HG02678 (cell line): ENCODE measurements at regions not wholly inside any gene's neighbourhood (a gene's known extent, or its start where the extent isn't known, plus 50 kb on each side); places are given as distances from the start of the nearest gene placed in this dataset.

Experiments
- ATAC-seq: cut with Tn5 transposase; IDR thresholded peaks from one replicate; pipeline ENCODE4 v1.9.1; 2021; ENCODE audit warnings: mild to moderate bottlenecking, moderate library complexity; ENCODE audit not compliant: unreplicated experiment

DNA sequence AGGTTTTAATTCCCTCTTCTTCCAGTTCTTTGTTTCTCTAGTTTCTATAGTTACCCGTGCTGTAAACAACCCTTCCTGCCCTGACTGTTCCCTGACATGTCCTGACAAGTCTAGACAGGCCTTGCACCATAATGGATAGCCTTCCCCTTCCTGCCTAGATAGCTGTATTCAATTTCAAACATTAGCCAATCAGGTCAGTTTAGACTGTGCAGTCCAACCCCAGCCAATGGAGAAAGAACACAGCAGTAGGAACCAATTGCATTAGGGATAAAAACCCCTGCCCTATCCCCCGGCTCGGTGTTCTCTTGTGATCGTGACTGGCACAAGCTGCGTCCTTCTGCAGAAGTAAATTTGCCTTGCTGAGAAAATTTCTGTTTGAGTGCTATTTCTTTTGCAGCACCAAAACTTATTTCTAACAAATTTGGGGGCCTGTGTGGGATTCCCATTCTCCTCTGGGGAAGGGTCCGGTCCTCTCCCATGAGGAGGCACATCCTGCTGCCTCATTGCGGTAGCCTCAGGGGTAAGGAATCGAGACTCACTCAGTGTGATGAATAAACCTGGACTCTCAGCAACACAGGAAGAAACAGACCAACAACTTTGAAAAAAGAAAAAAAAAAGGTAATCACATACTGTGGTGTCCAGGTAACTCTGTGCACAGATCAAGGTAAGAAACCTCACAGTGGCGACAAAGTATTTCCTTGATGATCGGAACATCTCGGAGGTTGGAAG lies 248.7 kb upstream of the ECI2 start:
- ATAC-seq, result no peak

DNA sequence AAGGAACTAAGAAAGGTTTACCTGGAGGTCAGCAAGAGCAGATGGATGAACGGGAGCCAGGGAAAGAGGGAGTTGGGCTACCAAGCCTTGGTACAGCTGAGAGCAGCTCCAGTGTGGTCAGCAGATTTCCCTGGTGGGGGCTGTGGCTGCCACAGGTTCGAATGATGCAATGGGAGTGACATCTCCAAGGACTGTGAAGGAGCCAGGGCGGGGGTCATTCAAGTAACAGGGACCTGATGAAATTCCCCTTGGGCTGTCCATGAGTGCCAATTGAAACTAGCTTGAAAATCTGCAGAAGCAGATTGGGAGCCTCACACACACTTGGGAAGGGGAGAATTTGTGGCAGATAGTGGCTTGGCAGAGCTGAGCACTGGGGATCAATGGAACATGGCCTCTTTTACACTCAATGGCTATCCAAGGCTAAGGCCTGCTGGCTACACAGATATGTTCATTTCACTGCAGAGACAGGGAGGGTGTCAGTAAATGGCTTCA lies 247.0 kb upstream of the ECI2 start:
- ATAC-seq, result no peak

- no peak for ATAC-seq
Measured at GRCh38 chr6:4381381-4381780, 246.0 kb upstream of the ECI2 start.

DNA sequence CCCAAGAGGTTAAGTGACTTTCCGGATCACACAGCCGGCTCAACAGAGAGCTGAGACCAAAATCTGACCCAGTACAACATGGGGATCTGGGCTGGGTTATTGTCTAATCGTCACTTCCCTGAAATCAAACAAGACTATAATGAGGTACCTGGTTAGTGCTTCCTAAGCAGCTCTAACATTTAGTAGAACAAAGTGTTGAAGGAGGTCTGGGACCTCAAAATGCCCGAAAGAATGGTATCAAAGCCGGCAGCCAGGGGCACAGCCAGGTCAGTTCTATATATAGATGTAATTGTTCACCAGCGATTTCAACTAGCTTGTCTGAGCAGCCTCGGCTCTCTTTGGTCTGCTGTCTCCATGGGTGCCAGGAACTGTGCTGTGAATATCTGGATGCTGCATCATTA lies 245.5 kb upstream of the ECI2 start:
- no peak for ATAC-seq

DNA sequence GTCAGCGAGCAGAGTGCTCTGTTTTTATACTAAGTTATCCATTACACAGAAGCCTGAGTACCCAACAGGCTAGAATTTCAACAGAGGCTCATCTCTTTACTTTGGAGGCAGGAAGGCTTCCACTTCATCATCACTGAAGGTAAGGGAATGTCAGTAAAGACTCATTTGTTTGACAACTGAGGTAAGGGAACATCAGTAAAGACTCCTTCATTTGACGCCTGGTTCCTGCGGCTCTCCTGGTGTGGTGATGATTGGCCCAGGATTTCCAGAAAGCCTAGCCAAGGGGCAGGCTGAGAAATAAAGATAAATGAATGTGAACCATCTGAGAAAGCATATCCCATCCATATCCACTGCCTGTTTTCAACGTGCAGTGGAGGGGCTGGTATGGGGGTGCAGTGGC lies 244.6 kb upstream of the ECI2 start:
- no peak for ATAC-seq

DNA sequence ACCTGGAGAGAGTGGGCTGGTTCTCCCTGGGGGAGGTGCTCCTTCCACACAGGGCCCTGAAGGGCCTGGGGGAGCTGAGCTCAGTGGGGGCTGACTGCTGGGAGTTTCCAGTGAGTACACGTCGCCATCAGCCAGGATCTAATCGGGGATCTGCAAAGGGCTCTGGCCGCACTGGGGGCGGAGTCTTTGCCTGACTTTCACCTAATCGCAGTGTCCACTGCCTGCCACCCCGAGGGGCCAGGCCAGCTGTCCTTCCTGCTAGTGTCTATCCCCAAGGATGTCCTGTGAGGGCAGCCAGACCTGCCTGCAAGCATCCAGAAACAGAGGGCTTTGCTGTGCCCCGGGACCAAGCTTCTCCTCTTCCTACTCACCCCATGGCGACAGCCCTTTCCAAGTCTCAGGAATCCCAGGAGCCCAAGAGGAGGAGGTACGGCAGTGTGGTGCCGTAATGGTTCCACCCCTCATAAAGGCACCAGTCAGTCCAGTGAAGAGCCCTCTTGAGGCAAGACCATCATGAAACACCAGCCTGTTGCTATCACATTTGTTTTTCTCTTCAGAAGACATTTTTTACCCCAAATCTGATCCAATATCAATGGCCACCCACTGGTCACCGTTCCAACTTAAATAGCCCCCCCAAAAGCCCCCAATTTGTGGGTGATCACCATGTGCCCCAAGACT lies 243.1 kb upstream of the ECI2 start:
- no peak for ATAC-seq

- ATAC-seq, result no peak
Measured at GRCh38 chr6:4377603-4378002, 242.2 kb upstream of the ECI2 start.

DNA sequence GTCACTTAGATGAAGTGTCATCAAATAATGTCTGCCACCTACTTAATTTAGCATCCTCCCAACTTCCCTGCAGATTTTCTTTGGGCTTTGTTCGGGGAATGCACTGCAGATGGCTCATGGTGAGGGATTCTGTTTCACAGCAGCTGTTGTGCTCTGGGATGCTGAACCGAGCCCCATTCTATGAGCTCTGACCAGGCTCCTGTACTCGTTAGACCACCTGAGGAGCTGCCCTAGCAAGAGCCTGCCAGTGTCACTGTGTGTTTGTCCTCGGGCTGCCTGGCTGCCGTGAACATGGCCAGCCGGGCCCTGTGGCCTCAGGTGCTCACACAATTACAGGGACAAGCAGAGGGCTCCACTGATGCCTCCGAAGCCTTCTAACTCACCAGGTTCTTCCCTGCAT lies 238.8 kb upstream of the ECI2 start:
- ATAC-seq, result no peak

- ATAC-seq, result no peak
Measured at GRCh38 chr6:4372866-4373265, 237.5 kb upstream of the ECI2 start.

- ATAC-seq, result no peak
Measured at GRCh38 chr6:4371207-4371921, 236.0 kb upstream of the ECI2 start.

- no peak for ATAC-seq
Measured at GRCh38 chr6:4370066-4370465, 234.7 kb upstream of the ECI2 start.

- no peak for ATAC-seq
Measured at GRCh38 chr6:4369616-4370015, 234.2 kb upstream of the ECI2 start.

DNA sequence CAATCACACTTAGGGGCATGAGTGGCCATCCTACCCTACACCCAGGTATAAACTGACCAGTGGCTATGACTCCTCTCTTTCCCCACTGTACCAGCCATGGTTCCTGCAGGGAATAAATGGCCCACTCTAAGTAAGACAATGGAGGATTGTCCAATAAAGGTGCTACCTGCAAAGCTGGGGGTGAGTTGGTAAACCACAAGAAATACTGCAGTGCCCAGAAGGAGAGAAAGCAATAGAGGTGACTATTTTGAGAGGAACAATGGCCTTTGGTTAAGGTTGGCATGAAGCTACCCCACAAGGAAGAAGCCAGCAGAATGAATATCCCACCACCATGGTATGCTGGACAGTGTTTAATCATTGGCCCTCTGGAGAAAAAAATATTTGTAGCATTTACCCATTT lies 233.3 kb upstream of the ECI2 start:
- no peak for ATAC-seq

- no peak for ATAC-seq
Measured at GRCh38 chr6:4367643-4368042, 232.3 kb upstream of the ECI2 start.

DNA sequence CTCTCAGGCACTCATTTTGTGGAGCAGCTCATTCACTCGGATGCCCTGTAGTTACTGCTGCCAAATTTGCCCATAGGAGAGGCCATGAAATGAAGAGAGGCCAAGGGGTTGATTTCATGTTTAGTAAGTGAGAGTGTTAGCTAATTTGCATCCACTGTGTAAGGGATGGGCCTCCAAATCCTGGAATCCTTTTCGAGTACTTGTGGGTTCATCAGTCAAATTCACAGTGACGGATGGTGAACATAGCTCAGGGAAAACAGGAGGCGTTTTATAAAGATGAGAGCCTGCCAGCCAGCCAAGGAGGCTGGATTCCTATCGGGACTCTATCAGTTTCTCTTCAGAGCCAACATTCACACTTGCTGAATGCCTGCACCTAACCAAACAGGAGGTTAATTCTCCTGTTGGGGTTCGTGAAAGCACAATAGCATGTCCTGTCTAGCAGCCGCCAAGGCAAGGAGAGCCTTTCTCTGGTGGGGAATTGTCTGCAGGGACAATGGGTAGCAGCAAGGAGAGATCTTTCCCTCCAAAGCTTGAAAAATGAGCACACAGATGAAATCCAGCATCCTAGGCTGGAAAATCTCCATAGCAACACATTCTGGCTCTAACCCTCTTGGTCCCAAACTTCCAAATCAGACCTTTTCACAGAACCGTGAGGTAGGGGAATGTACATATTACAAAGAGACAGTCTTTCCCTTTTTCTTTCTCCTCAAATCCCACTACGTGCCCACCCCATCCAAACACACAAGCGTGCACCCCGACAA lies 231.4 kb upstream of the ECI2 start:
- no peak for ATAC-seq

DNA sequence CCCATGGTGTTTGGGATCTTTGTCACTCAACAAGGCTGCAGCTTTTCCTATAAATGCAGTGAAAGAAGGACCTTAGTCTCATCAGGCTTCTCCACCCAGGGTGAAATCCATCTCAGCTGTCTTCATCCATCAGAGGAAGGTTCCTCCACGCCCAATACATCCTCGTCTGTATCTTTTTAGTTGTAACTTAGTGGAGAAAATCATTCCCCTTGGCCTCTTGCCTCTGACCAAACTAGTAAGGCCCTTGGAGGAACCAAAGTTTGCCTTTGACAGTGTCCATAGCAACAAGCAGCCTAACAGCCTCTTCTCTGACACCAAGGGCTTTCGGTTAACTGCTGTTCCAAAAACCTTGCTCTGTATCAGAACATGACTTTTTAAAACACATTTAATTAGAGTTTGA lies 230.3 kb upstream of the ECI2 start:
- no peak for ATAC-seq

- no peak for ATAC-seq
Measured at GRCh38 chr6:4364711-4365110, 229.3 kb upstream of the ECI2 start.

DNA sequence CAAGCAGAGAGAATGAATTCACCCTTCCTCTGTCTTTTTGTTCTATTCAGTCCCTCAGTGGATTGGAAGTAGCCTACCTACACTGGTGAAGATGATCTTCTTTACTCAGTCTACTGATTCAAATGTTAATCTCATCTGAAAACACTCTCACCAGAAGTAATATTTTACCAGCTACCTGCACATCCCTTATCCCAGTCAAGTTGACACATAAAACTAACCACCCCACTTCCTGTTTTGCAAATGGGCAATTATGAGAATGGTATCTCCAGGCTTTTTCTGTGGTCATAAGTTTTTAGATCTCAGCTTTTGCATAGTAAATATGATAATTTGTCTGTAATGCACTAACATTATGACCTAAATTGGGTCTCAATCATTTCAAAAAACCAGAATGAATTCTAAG lies 228.8 kb upstream of the ECI2 start:
- no peak for ATAC-seq

DNA sequence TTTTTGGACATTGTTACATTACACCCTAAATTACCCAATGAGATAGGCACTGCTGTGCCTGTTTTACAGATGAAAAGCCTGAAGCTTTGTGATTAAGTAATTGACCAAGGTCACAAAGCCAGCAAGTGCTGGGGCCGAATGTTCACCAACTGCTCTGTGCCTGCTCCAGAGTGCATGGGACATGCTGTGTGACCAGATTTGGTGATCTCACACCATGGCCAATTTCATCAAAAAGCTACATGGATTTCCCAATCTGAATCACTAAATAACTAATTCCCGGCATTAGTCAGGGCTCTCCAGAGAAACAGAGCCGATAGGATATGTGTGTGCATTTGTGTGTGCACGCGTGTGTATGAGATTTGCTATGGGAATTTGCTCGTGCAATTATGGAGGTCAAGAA lies 228.3 kb upstream of the ECI2 start:
- ATAC-seq, result no peak

DNA sequence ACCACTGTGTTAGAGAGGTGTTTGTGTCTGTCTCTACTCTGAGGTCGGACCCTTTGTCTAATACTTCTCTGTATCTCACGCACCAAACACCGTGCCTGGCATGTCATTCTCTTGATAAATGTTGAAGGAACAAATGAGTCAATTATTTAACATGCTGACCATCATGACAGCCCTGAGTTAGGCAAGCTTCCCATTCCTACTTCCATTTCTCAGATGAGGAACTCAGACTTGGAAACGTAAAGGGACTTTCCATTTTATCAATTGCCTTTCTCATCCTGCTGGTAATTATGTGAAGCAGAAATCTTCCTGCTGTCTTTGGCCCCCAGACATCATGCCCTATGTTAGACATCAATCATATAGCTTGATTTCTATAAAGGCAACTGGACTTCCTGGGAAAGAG lies 227.0 kb upstream of the ECI2 start:
- no peak for ATAC-seq

GRCh38 chr6:4360920-4361319 lies 225.5 kb upstream of the ECI2 start:
- ATAC-seq, result no peak
